Ishikawa (cell line): ENCODE measurements at regions not wholly inside any gene's neighbourhood (a gene's known extent, or its start where the extent isn't known, plus 50 kb on each side); places are given as distances from the start of the nearest gene placed in this dataset.

Experiments
- CEBPB ChIP-seq: IDR thresholded peaks from 2 replicates; pipeline ENCODE4 v1.6.1; 2012
- CREB1 ChIP-seq: IDR thresholded peaks from 2 replicates; pipeline ENCODE4 v1.6.1; 2012; ENCODE audit warnings: low read depth
- EGR1 ChIP-seq: IDR thresholded peaks from 2 replicates; pipeline ENCODE4 v1.6.1; 2012
- EP300 ChIP-seq: IDR thresholded peaks from 2 replicates; pipeline ENCODE4 v1.6.1; 2012; ENCODE audit warnings: borderline replicate concordance
- FOXM1 ChIP-seq: IDR thresholded peaks from 2 replicates; pipeline ENCODE4 v1.6.1; 2012; ENCODE audit warnings: low read depth, borderline replicate concordance
- NFIC ChIP-seq: IDR thresholded peaks from 2 replicates; pipeline ENCODE4 v1.6.1; 2012
- RAD21 ChIP-seq: IDR thresholded peaks from 2 replicates; pipeline ENCODE4 v1.6.1; 2012; ENCODE audit warnings: low read depth
- TAF1 ChIP-seq: IDR thresholded peaks from 2 replicates; pipeline ENCODE4 v1.6.1; 2012; ENCODE audit warnings: low read depth, mild to moderate bottlenecking
- TCF12 ChIP-seq: IDR thresholded peaks from 2 replicates; pipeline ENCODE4 v1.6.1; 2012; ENCODE audit warnings: low read depth
- TEAD4 ChIP-seq: IDR thresholded peaks from 2 replicates; pipeline ENCODE4 v1.6.1; 2012
- YY1 ChIP-seq: IDR thresholded peaks from 2 replicates; pipeline ENCODE4 v1.6.1; 2012; ENCODE audit warnings: low read depth
- ZBTB7A ChIP-seq: IDR thresholded peaks from 2 replicates; pipeline ENCODE4 v1.6.1; 2012; ENCODE audit warnings: low read depth
- TF ChIP-seq, protein P1 (sequence below): IDR thresholded peaks from 2 replicates; pipeline ENCODE4 v1.6.1; 2012; ENCODE audit warnings: low read depth, mild to moderate bottlenecking
- TF ChIP-seq, protein P2 (sequence below): IDR thresholded peaks from 2 replicates; pipeline ENCODE4 v1.6.1; 2012
- TF ChIP-seq, protein P3 (sequence below): IDR thresholded peaks from 2 replicates; pipeline ENCODE4 v1.6.1; 2012

DNA sequence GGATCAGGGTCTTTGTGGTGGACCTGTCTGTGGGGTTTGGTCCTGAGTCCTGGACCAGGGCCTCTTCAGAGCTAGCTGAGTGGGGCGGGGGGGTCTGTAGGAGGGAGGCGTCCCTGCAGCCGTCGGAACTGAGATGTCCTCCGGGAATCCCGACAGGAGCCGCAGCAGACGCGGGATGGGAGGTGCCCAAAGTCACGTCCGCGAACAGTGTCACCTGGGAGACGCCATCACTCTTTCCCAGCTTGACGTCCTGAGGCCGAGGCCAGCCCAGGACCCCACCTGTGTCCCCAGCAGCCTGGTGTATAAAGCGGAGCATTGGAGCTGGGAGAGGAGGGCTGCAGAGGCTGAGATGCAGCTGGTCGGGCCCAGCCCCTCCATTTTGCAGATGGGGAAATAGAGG is 1234.7 kb downstream of the BRD1 start:
- TF ChIP-seq, protein P1, sequence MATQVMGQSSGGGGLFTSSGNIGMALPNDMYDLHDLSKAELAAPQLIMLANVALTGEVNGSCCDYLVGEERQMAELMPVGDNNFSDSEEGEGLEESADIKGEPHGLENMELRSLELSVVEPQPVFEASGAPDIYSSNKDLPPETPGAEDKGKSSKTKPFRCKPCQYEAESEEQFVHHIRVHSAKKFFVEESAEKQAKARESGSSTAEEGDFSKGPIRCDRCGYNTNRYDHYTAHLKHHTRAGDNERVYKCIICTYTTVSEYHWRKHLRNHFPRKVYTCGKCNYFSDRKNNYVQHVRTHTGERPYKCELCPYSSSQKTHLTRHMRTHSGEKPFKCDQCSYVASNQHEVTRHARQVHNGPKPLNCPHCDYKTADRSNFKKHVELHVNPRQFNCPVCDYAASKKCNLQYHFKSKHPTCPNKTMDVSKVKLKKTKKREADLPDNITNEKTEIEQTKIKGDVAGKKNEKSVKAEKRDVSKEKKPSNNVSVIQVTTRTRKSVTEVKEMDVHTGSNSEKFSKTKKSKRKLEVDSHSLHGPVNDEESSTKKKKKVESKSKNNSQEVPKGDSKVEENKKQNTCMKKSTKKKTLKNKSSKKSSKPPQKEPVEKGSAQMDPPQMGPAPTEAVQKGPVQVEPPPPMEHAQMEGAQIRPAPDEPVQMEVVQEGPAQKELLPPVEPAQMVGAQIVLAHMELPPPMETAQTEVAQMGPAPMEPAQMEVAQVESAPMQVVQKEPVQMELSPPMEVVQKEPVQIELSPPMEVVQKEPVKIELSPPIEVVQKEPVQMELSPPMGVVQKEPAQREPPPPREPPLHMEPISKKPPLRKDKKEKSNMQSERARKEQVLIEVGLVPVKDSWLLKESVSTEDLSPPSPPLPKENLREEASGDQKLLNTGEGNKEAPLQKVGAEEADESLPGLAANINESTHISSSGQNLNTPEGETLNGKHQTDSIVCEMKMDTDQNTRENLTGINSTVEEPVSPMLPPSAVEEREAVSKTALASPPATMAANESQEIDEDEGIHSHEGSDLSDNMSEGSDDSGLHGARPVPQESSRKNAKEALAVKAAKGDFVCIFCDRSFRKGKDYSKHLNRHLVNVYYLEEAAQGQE = no peak
- TF ChIP-seq TEAD4 = no peak
- no peak for TF ChIP-seq TCF12
- TF ChIP-seq, protein P2, sequence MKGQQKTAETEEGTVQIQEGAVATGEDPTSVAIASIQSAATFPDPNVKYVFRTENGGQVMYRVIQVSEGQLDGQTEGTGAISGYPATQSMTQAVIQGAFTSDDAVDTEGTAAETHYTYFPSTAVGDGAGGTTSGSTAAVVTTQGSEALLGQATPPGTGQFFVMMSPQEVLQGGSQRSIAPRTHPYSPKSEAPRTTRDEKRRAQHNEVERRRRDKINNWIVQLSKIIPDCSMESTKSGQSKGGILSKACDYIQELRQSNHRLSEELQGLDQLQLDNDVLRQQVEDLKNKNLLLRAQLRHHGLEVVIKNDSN = no peak
- TF ChIP-seq RAD21 = no peak
- no peak for TF ChIP-seq ZBTB7A
- TF ChIP-seq FOXM1 = no peak
- no peak for TF ChIP-seq NFIC
- TF ChIP-seq TAF1 = no peak
- no peak for TF ChIP-seq EGR1
- TF ChIP-seq CREB1 = no peak
- no peak for TF ChIP-seq CEBPB
- no peak for TF ChIP-seq YY1
- no peak for TF ChIP-seq EP300
- TF ChIP-seq, protein P3, sequence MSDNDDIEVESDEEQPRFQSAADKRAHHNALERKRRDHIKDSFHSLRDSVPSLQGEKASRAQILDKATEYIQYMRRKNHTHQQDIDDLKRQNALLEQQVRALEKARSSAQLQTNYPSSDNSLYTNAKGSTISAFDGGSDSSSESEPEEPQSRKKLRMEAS = no peak

GRCh38 chr22:48592488-48592887 is 1235.2 kb downstream of the BRD1 start:
- no peak for TF ChIP-seq ZBTB7A
- TF ChIP-seq TEAD4 = no peak
- TF ChIP-seq, protein P2 = no peak
- TF ChIP-seq TAF1 = no peak
- TF ChIP-seq RAD21 = no peak

DNA sequence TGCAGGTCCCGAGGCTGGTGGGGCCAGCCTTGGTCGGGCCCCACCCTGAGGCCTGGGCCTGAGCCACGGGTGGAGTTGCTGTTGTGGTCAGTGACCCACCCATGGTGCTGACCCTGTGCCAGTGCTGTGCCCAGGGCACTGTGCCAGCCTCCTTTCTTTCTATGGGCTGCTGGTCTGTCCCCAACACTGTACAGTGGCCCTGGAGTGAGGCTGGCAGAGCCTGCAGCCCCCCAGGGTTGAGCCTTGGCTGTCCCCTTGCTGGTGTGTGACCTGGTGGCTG is 1235.7 kb downstream of the BRD1 start:
- TF ChIP-seq CEBPB = no peak
- no peak for TF ChIP-seq FOXM1
- TF ChIP-seq YY1 = no peak
- TF ChIP-seq TAF1 = no peak
- TF ChIP-seq TCF12 = no peak
- no peak for TF ChIP-seq EP300
- TF ChIP-seq RAD21 = no peak
- no peak for TF ChIP-seq NFIC
- TF ChIP-seq CREB1 = no peak
- TF ChIP-seq, protein P2 = no peak
- TF ChIP-seq TEAD4 = no peak
- TF ChIP-seq, protein P1 = no peak

- TF ChIP-seq NFIC (no peak), CEBPB (no peak), FOXM1 (no peak), TCF12 (no peak), TEAD4 (no peak)
Observed at GRCh38 chr22:48591286-48592065, 1236.2 kb downstream of the BRD1 start.

DNA sequence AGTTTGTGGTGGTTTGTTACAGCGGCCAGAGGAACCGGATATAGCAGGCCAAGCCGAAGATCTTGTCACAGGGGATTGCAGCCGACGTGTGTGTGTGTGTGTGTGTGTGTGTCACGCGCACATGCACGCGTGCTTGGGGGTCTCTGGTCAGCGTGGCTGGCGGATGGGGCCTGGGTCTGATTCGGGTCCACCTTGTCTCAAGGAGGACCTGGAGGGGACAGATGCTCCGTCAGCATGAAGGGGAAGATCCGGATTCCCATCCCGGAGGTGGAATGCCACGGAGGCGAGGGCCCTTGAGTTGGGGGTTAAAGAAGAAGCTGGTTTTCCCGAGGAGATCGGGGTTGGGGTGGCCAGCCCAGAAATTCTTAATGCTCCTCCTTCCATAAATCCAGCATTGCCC is 1237.8 kb downstream of the BRD1 start:
- TF ChIP-seq, protein P2 = no peak
- TF ChIP-seq CREB1 (no peak), RAD21 (no peak), TEAD4 (no peak), EP300 (no peak), EGR1 (no peak), CEBPB (no peak), ZBTB7A (no peak), TCF12 (no peak), TAF1 (no peak), YY1 (no peak), FOXM1 (no peak)
- TF ChIP-seq, protein P3 = no peak
- TF ChIP-seq, protein P1 = no peak
